Stimulated activated CD4-positive, alpha-beta T cell treated with anti-CD3 and anti-CD28 coated beads, Interleukin-4, amount 100 ng/mL, for 24 hours (primary cell): ENCODE measurements at regions not wholly inside any gene's neighbourhood (a gene's known extent, or its start where the extent isn't known, plus 50 kb on each side); places are given as distances from the start of the nearest gene placed in this dataset.

Experiments
- DNase-seq: peaks from one replicate; pipeline ENCODE4 v3.0.0-alpha.2; 2020

GRCh38 chr2:147100406-147101035 lies 744.3 kb upstream of the ACVR2A start:
- DNase-seq: no peak

- no peak for DNase-seq
Measured at GRCh38 chr2:147099845-147100244, 745.0 kb upstream of the ACVR2A start.

GRCh38 chr2:147098940-147099339 lies 745.9 kb upstream of the ACVR2A start:
- DNase-seq: no peak

GRCh38 chr2:147097747-147098146 lies 747.1 kb upstream of the ACVR2A start:
- DNase-seq: no peak

GRCh38 chr2:147096671-147097070 lies 748.2 kb upstream of the ACVR2A start:
- peak; percentile 3 for DNase-seq

- no peak for DNase-seq
Measured at GRCh38 chr2:147095376-147095775, 749.5 kb upstream of the ACVR2A start.

GRCh38 chr2:147094077-147094476 lies 750.8 kb upstream of the ACVR2A start:
- no peak for DNase-seq

GRCh38 chr2:147092266-147092665 lies 752.6 kb upstream of the ACVR2A start:
- DNase-seq: no peak

GRCh38 chr2:147091448-147091847 lies 753.4 kb upstream of the ACVR2A start:
- DNase-seq: no peak

GRCh38 chr2:147088871-147089270 lies 756.0 kb upstream of the ACVR2A start:
- no peak for DNase-seq

- DNase-seq: no peak
Measured at GRCh38 chr2:147086715-147087114, 758.1 kb upstream of the ACVR2A start.

GRCh38 chr2:147083664-147084063 lies 761.2 kb upstream of the ACVR2A start:
- DNase-seq: no peak

GRCh38 chr2:147082850-147083522 lies 761.8 kb upstream of the ACVR2A start:
- peak; percentile 66 for DNase-seq

GRCh38 chr2:147081831-147082230 lies 763.0 kb upstream of the ACVR2A start:
- DNase-seq: no peak

- no peak for DNase-seq
Measured at GRCh38 chr2:147076634-147077033, 768.2 kb upstream of the ACVR2A start.

GRCh38 chr2:147068071-147068470 lies 776.8 kb upstream of the ACVR2A start:
- DNase-seq: no peak

GRCh38 chr2:147067136-147067535 lies 777.7 kb upstream of the ACVR2A start:
- DNase-seq: no peak

GRCh38 chr2:147062073-147062472 lies 782.8 kb upstream of the ACVR2A start:
- DNase-seq: no peak

GRCh38 chr2:147061269-147061668 lies 783.6 kb upstream of the ACVR2A start:
- no peak for DNase-seq

- no peak for DNase-seq
Measured at GRCh38 chr2:147057892-147058490, 786.8 kb upstream of the ACVR2A start.

GRCh38 chr2:147051814-147052213 lies 793.0 kb upstream of the ACVR2A start:
- no peak for DNase-seq

GRCh38 chr2:147051248-147051647 lies 793.6 kb upstream of the ACVR2A start:
- no peak for DNase-seq

- no peak for DNase-seq
Measured at GRCh38 chr2:147049957-147050356, 794.9 kb upstream of the ACVR2A start.

- DNase-seq: no peak
Measured at GRCh38 chr2:147046473-147046872, 798.4 kb upstream of the ACVR2A start.
